GM12878 (cell line): ENCODE measurements at regions not wholly inside any gene's neighbourhood (a gene's known extent, or its start where the extent isn't known, plus 50 kb on each side); places are given as distances from the start of the nearest gene placed in this dataset.

Source experiments
- CBX5 ChIP-seq: sonication (generic); IDR thresholded peaks from 2 replicates; pipeline ENCODE4 v1.6.1; 2016; ENCODE audit warnings: low read depth, moderate library complexity, mild to moderate bottlenecking, inconsistent platforms
- EZH2 ChIP-seq: IDR thresholded peaks from 2 replicates; pipeline ENCODE4 v1.6.1; 2012; ENCODE audit warnings: low read depth, mild to moderate bottlenecking, control low read depth, inconsistent platforms, low read length, borderline replicate concordance; ENCODE audit not compliant: control insufficient read depth
- GATAD2B ChIP-seq: fragments of 450-650 bp; conservative IDR thresholded peaks from 2 replicates; pipeline ENCODE4 v1.6.1; 2017; ENCODE audit warnings: low read depth, mild to moderate bottlenecking, moderate library complexity
- HDAC2 ChIP-seq: fragments of 200-600 bp; sonication (generic); IDR thresholded peaks from 2 replicates; pipeline ENCODE4 v1.6.1; 2017
- HDGF ChIP-seq: fragments of 450-650 bp; IDR thresholded peaks from 2 replicates; pipeline ENCODE4 v1.6.1; 2016; ENCODE audit warnings: antibody characterized with exemption
- JUND ChIP-seq: IDR thresholded peaks from 2 replicates; pipeline ENCODE4 v1.6.1; 2012; ENCODE audit warnings: low read depth, mild to moderate bottlenecking, low read length, improper control_type of control experiment, moderate library complexity
- MYC ChIP-seq: IDR thresholded peaks from 2 replicates; pipeline ENCODE4 v1.6.1; 2011; ENCODE audit warnings: mild to moderate bottlenecking, low read length, moderate library complexity, inconsistent platforms; ENCODE audit not compliant: insufficient read depth, insufficient replicate concordance, insufficient read length, severe bottlenecking
- NR2C2 ChIP-seq: IDR thresholded peaks from 2 replicates; pipeline ENCODE4 v1.6.1; 2011; ENCODE audit warnings: borderline replicate concordance, low read depth; ENCODE audit not compliant: control insufficient read depth, insufficient read length
- NRF1 ChIP-seq: conservative IDR thresholded peaks from 2 replicates; pipeline ENCODE4 v1.6.1; 2011; ENCODE audit warnings: mild to moderate bottlenecking, low read depth, low read length, improper control_type of control experiment
- SMARCA5 ChIP-seq: fragments of 450-650 bp; IDR thresholded peaks from 2 replicates; pipeline ENCODE4 v1.6.1; 2017; ENCODE audit warnings: mild to moderate bottlenecking
- SREBF2 ChIP-seq: IDR thresholded peaks from 2 replicates; pipeline ENCODE4 v1.6.1; 2012; ENCODE audit warnings: mild to moderate bottlenecking, low read length
- SUZ12 ChIP-seq: fragments of 200-600 bp; sonication (generic); IDR thresholded peaks from one replicate; pipeline ENCODE4 v1.6.1; 2018; ENCODE audit warnings: antibody characterized with exemption, mild to moderate bottlenecking; ENCODE audit not compliant: unreplicated experiment
- TF ChIP-seq, protein P1 (sequence below), 3 experiments: IDR thresholded peaks in 2 of 3; conservative IDR thresholded peaks in 1 of 3; 2 replicates each; pipeline ENCODE4 v1.5.1; 2011; ENCODE audit warnings: low read depth in 3 of 3, low read length in 3 of 3, mild to moderate bottlenecking in 3 of 3, control low read depth in 2 of 3, moderate library complexity in 2 of 3, inconsistent platforms in 1 of 3, mixed read lengths in 1 of 3; ENCODE audit not compliant: control insufficient read depth in 2 of 3, insufficient read depth in 1 of 3; ENCODE audit errors: extremely low read depth in 1 of 3

DNA sequence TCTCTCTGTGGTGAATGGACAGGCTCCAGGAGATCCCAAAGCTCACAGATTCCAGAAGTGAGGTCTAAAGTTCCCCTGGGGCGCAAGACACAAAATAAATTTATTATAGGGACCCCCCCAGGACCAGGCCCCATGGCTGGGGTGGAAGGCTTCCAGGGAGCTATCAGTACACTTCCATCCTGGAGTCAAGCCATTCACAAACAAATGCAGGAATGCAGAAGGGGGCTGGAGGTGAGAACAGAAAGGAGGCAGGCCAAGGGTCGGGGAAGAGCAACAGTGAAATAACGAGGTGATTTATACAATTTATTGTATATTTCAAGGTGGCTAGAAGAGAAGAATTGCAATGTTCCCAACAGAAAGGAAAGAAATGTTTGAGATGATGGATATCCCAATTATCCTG is 126.9 kb downstream of the LY86 start:
- TF ChIP-seq EZH2 = no peak
- TF ChIP-seq, protein P1, sequence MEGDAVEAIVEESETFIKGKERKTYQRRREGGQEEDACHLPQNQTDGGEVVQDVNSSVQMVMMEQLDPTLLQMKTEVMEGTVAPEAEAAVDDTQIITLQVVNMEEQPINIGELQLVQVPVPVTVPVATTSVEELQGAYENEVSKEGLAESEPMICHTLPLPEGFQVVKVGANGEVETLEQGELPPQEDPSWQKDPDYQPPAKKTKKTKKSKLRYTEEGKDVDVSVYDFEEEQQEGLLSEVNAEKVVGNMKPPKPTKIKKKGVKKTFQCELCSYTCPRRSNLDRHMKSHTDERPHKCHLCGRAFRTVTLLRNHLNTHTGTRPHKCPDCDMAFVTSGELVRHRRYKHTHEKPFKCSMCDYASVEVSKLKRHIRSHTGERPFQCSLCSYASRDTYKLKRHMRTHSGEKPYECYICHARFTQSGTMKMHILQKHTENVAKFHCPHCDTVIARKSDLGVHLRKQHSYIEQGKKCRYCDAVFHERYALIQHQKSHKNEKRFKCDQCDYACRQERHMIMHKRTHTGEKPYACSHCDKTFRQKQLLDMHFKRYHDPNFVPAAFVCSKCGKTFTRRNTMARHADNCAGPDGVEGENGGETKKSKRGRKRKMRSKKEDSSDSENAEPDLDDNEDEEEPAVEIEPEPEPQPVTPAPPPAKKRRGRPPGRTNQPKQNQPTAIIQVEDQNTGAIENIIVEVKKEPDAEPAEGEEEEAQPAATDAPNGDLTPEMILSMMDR (IDR thresholded peaks at IDR 0.05 in 2 of 3, conservative IDR thresholded peaks at IDR 0.05 in 1 of 3; ENCODE audit: control insufficient read depth in 2 of 3, extremely low read depth in 1 of 3, insufficient read depth in 1 of 3, low read depth in 3 of 3, low read length in 3 of 3) = no peak
- TF ChIP-seq NRF1 = no peak
- TF ChIP-seq NR2C2 = no peak
- TF ChIP-seq MYC = no peak
- no peak for TF ChIP-seq JUND
- TF ChIP-seq SUZ12 = no peak
- TF ChIP-seq HDAC2 = no peak
- TF ChIP-seq HDGF = no peak
- no peak for TF ChIP-seq SREBF2
- no peak for TF ChIP-seq SMARCA5
- no peak for TF ChIP-seq GATAD2B
- no peak for TF ChIP-seq CBX5
